Endothelial cell (in vitro differentiated cells): ENCODE measurements at regions not wholly inside any gene's neighbourhood (a gene's known extent, or its start where the extent isn't known, plus 50 kb on each side); places are given as distances from the start of the nearest gene placed in this dataset.
"Not testable (repeated sequence)": the region's sequence is repeated elsewhere in the genome, so short reads cannot be mapped to it uniquely, and the experiment has no call there.

Source experiments
- DNase-seq: peaks from one replicate; pipeline ENCODE4 v3.0.0; 2021; ENCODE audit warnings: low spot score
- H3K27ac Mint-ChIP-seq: one replicate; pipeline ENCODE4 v1.8.0; 2021; ENCODE audit warnings: mixed read lengths, inconsistent platforms; ENCODE audit not compliant: unreplicated experiment
- H3K27me3 Mint-ChIP-seq: one replicate; pipeline ENCODE4 v1.8.0; 2021; ENCODE audit warnings: mild to moderate bottlenecking, moderate library complexity, mixed read lengths, inconsistent platforms; ENCODE audit not compliant: unreplicated experiment
- H3K36me3 Mint-ChIP-seq: one replicate; pipeline ENCODE4 v1.8.0; 2021; ENCODE audit warnings: mild to moderate bottlenecking, low read depth, mixed read lengths, inconsistent platforms; ENCODE audit not compliant: unreplicated experiment
- H3K4me1 Mint-ChIP-seq: one replicate; pipeline ENCODE4 v1.8.0; 2021; ENCODE audit warnings: mild to moderate bottlenecking, mixed read lengths, inconsistent platforms; ENCODE audit not compliant: unreplicated experiment
- H3K4me3 Mint-ChIP-seq: one replicate; pipeline ENCODE4 v1.8.0; 2021; ENCODE audit warnings: mild to moderate bottlenecking, mixed read lengths, inconsistent platforms; ENCODE audit not compliant: unreplicated experiment
- H3K9me3 Mint-ChIP-seq: one replicate; pipeline ENCODE4 v1.8.0; 2021; ENCODE audit warnings: mixed read lengths, inconsistent platforms; ENCODE audit not compliant: unreplicated experiment
- TF ChIP-seq, protein P1 (sequence below): fragments of 200-600 bp; sonication (generic); IDR thresholded peaks from one replicate; pipeline ENCODE4 v1.5.0; 2021; ENCODE audit warnings: antibody characterized with exemption; ENCODE audit not compliant: unreplicated experiment

DNA sequence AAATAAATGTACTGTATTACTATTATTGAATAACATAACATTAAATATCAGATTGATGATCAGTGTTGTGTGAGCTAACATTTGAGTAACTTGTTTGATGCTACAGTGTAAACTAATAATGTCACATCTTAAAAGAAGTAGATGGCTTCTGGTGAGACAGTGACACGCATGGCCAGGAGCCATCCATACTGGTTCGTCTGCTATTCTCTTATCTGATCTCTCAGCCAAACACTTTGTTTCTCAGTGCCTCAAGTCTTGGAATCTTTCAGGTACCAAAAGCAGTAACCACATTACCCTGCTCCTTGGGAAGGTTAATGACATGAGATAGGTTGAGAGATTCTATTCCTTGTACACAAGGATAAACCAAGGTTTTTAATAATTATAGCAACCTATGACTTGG is 198.1 kb upstream of the IGFBP7 start:
- Mint-ChIP-seq H3K36me3 (no peaks in the 10 kb centered on the region), H3K4me3 (no peak overlapping the region), H3K4me1 (peaks cover 5% of the 10 kb centered on the region), H3K9me3 (no peaks in the 10 kb centered on the region), H3K27me3 (peaks cover 3% of the 10 kb centered on the region), H3K27ac (no peak overlapping the region)
- DNase-seq: no peak
- TF ChIP-seq, protein P1, sequence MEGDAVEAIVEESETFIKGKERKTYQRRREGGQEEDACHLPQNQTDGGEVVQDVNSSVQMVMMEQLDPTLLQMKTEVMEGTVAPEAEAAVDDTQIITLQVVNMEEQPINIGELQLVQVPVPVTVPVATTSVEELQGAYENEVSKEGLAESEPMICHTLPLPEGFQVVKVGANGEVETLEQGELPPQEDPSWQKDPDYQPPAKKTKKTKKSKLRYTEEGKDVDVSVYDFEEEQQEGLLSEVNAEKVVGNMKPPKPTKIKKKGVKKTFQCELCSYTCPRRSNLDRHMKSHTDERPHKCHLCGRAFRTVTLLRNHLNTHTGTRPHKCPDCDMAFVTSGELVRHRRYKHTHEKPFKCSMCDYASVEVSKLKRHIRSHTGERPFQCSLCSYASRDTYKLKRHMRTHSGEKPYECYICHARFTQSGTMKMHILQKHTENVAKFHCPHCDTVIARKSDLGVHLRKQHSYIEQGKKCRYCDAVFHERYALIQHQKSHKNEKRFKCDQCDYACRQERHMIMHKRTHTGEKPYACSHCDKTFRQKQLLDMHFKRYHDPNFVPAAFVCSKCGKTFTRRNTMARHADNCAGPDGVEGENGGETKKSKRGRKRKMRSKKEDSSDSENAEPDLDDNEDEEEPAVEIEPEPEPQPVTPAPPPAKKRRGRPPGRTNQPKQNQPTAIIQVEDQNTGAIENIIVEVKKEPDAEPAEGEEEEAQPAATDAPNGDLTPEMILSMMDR: no peak

- Mint-ChIP-seq H3K27me3 (peaks cover 6% of the 10 kb centered on the region), H3K27ac (no peak overlapping the region), H3K9me3 (no peaks in the 10 kb centered on the region), H3K4me1 (no peaks in the 10 kb centered on the region), H3K4me3 (no peak overlapping the region), H3K36me3 (peaks cover under 1% of the 10 kb centered on the region)
- TF ChIP-seq, protein P1: no peak
- no peak for DNase-seq
Measured at GRCh38 chr4:57305836-57306235, 195.7 kb upstream of the IGFBP7 start.

GRCh38 chr4:57303012-57303751 is 193.0 kb upstream of the IGFBP7 start:
- H3K4me3 Mint-ChIP-seq: no peak overlapping the region
- H3K4me1 Mint-ChIP-seq: no peaks in the 10 kb centered on the region
- DNase-seq: no peak
- peaks cover 6% of the 10 kb centered on the region for H3K27me3 Mint-ChIP-seq
- no peaks in the 10 kb centered on the region for H3K9me3 Mint-ChIP-seq
- H3K36me3 Mint-ChIP-seq: peaks cover 3% of the 10 kb centered on the region
- H3K27ac Mint-ChIP-seq: no peak overlapping the region
- TF ChIP-seq, protein P1: no peak

DNA sequence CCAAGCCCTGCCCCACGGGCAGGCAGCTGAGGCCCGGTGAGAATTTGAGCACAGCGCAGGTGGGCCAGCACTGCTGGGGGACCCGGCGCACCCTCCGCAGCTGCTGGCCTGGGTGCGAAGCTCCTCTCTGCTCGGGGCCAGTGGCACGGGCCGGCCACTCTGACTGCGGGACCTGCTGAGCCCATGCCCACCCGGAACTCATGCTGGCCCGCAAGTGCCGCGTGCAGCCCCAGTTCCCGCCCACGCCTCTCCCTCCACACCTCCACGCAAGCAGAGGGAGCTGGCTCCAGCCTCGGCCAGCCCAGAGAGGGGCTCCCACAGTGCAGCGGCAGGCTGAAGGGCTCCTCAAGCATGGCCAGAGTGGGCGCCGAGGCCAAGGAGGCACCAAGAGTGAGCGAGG is 190.1 kb upstream of the IGFBP7 start:
- H3K9me3 Mint-ChIP-seq, H3K4me3 Mint-ChIP-seq, DNase-seq, H3K27me3 Mint-ChIP-seq, H3K36me3 Mint-ChIP-seq, H3K27ac Mint-ChIP-seq, H3K4me1 Mint-ChIP-seq: not testable (repeated sequence)

GRCh38 chr4:57291911-57292310 is 181.7 kb upstream of the IGFBP7 start:
- no peaks in the 10 kb centered on the region for H3K4me1 Mint-ChIP-seq
- no peak for DNase-seq
- no peaks in the 10 kb centered on the region for H3K36me3 Mint-ChIP-seq
- no peaks in the 10 kb centered on the region for H3K27me3 Mint-ChIP-seq
- H3K9me3 Mint-ChIP-seq: no peaks in the 10 kb centered on the region
- TF ChIP-seq, protein P1: no peak
- no peak overlapping the region for H3K4me3 Mint-ChIP-seq
- H3K27ac Mint-ChIP-seq: no peak overlapping the region
